ENCODE measurements at regions not wholly inside any gene's neighbourhood (a gene's known extent, or its start where the extent isn't known, plus 50 kb on each side); places are given as distances from the start of the nearest gene placed in this dataset.

- TF ChIP-seq CTCF (IDR thresholded peaks at IDR 0.05) (no peak), POLR2A (IDR thresholded peaks at IDR 0.05) (no peak)
Observed at GRCh38 chr6:156378853-156379252, 398.3 kb upstream of the ARID1B start.
